A549 (cell line): ENCODE measurements at regions not wholly inside any gene's neighbourhood (a gene's known extent, or its start where the extent isn't known, plus 50 kb on each side); places are given as distances from the start of the nearest gene placed in this dataset.

Source experiments
- ATAC-seq, 2 experiments: fragments of 200-7000 bp in 1 of 2; fragments of >200 bp in 1 of 2; cut with Nextera tagmentation in 1 of 2; cut with Tn5 transposase in 1 of 2; 3 replicates each; pipeline versions ENCODE4 v1.8.0 to v1.9.1; 2018 to 2020; ENCODE audit warnings: mild to moderate bottlenecking in 1 of 2, moderate library complexity in 1 of 2
- CTCF ChIA-PET: fragments of 300-600 bp; sonication (Branson Sonifier 250); formaldehyde crosslinking; extraction: SDS; loops from one replicate; lab custom pipeline; 2021; ENCODE audit warnings: antibody characterized with exemption, inconsistent platforms; lab: Yijun Ruan, JAX
- POLR2A ChIA-PET: fragments of 350-600 bp; formaldehyde crosslinking; extraction: SDS; loops from one replicate; lab custom pipeline; 2021; ENCODE audit warnings: antibody characterized with exemption, inconsistent platforms; lab: Yijun Ruan, JAX
- DNase-seq, 2 experiments: peaks; one replicate each; pipeline versions ENCODE4 v3.0.0 to v3.0.0-alpha.2; 2011 to 2016; ENCODE audit warnings: low read depth in 1 of 2, low spot score in 1 of 2
- FAIRE-seq: peaks from 2 replicates; lab custom pipeline; 2011; peaks lifted over from hg19 to GRCh38; lab: Jason Lieb, UNC
- H3K27ac ChIP-seq, 2 experiments: fragments of >200 bp; sonication (Bioruptor Twin); formaldehyde crosslinking; 3 replicates each; pipeline ENCODE4 v1.5.1; 2016 to 2017
- H3K4me1 ChIP-seq: fragments of >200 bp; sonication (Bioruptor Twin); formaldehyde crosslinking; 3 replicates; pipeline ENCODE4 v1.6.1; 2016
- H3K4me2 ChIP-seq: fragments of >200 bp; sonication (Bioruptor Twin); formaldehyde crosslinking; 3 replicates; pipeline ENCODE4 v1.6.1; 2016
- H3K4me3 ChIP-seq: fragments of >200 bp; sonication (Bioruptor Twin); formaldehyde crosslinking; 3 replicates; pipeline ENCODE4 v1.5.1; 2016
- H3K9me3 ChIP-seq: fragments of >200 bp; sonication (Bioruptor Twin); formaldehyde crosslinking; 3 replicates; pipeline ENCODE4 v1.6.1; 2016
- BHLHE40 ChIP-seq: IDR thresholded peaks from 2 replicates; pipeline ENCODE4 v1.6.1; 2012; ENCODE audit warnings: low read depth, low read length, inconsistent platforms
- CBX2 ChIP-seq: fragments of 200-600 bp; sonication (generic); IDR thresholded peaks from 2 replicates; pipeline ENCODE4 v1.6.1; 2016; ENCODE audit warnings: low read depth, mild to moderate bottlenecking, borderline replicate concordance
- CHD2 ChIP-seq: fragments of 150-350 bp; IDR thresholded peaks from 2 replicates; pipeline ENCODE4 v1.6.1; 2014; ENCODE audit warnings: low read length; ENCODE audit not compliant: partially characterized antibody
- EHF ChIP-seq: fragments of 250-450 bp; sonication (Bioruptor Pico); IDR thresholded peaks from 2 replicates; pipeline ENCODE4 v1.5.0; 2020; ENCODE audit warnings: mild to moderate bottlenecking
- GATA3 ChIP-seq: IDR thresholded peaks from 2 replicates; pipeline ENCODE4 v1.6.1; 2012; ENCODE audit warnings: borderline replicate concordance
- HEYL ChIP-seq: fragments of 250-450 bp; sonication (Bioruptor Pico); IDR thresholded peaks from 2 replicates; pipeline ENCODE4 v1.8.0; 2021; ENCODE audit warnings: mild to moderate bottlenecking, moderate library complexity
- JUN ChIP-seq, 2 experiments: fragments of >200 bp; sonication (Bioruptor Twin); formaldehyde crosslinking; IDR thresholded peaks; 2 replicates in 1 of 2; 3 replicates in 1 of 2; pipeline ENCODE4 v1.6.1; 2016 to 2017
- JUNB ChIP-seq: fragments of >200 bp; sonication (Bioruptor Twin); formaldehyde crosslinking; IDR thresholded peaks from 2 replicates; pipeline ENCODE4 v1.6.1; 2016
- NFE2L2 ChIP-seq: fragments of 150-350 bp; conservative IDR thresholded peaks from 2 replicates; pipeline ENCODE4 v1.6.1; 2014; ENCODE audit warnings: low read length
- PHF8 ChIP-seq: fragments of 200-600 bp; sonication (generic); IDR thresholded peaks from 2 replicates; pipeline ENCODE4 v1.6.1; 2016; ENCODE audit warnings: low read depth, mild to moderate bottlenecking, antibody characterized with exemption, moderate library complexity, borderline replicate concordance
- POLR2A ChIP-seq: IDR thresholded peaks from 2 replicates; pipeline ENCODE4 v1.6.1; 2012; ENCODE audit warnings: mild to moderate bottlenecking, low read length
- RARB ChIP-seq: fragments of 250-450 bp; sonication (Bioruptor Pico); IDR thresholded peaks from 2 replicates; pipeline ENCODE4 v1.8.0; 2021; ENCODE audit warnings: mild to moderate bottlenecking, moderate library complexity
- RFX5 ChIP-seq: fragments of 450-650 bp; IDR thresholded peaks from 2 replicates; pipeline ENCODE4 v1.7.1; 2014; ENCODE audit warnings: antibody characterized with exemption, mild to moderate bottlenecking, moderate library complexity
- TFCP2L1 ChIP-seq: fragments of 250-450 bp; sonication (Bioruptor Pico); IDR thresholded peaks from 2 replicates; pipeline ENCODE4 v1.5.0; 2021; ENCODE audit warnings: mild to moderate bottlenecking
- TP53 ChIP-seq: fragments of 250-450 bp; sonication (Bioruptor Pico); IDR thresholded peaks from 2 replicates; pipeline ENCODE4 v1.5.0; 2021; ENCODE audit warnings: mild to moderate bottlenecking, moderate library complexity
- ZSCAN20 ChIP-seq: fragments of 250-450 bp; sonication (Bioruptor Pico); IDR thresholded peaks from 2 replicates; pipeline ENCODE4 v1.8.0; 2022; ENCODE audit warnings: mild to moderate bottlenecking, moderate library complexity
- WGBS: methylation state at CpG from one replicate; pipeline ENCODE4 v1.1.6; 2017; ENCODE audit errors: missing lambda C conversion rate; 5-methylcytosine and 5-hydroxymethylcytosine counted together
- TF ChIP-seq, protein P1 (sequence below): fragments of 450-650 bp; IDR thresholded peaks from 2 replicates; pipeline ENCODE4 v1.6.1; 2014; ENCODE audit warnings: antibody characterized with exemption
- TF ChIP-seq, protein P2 (sequence below): IDR thresholded peaks from 2 replicates; pipeline ENCODE4 v1.6.1; 2012
- TF ChIP-seq, protein P3 (sequence below): IDR thresholded peaks from 2 replicates; pipeline ENCODE4 v1.6.1; 2012; ENCODE audit warnings: low read depth, borderline replicate concordance
- TF ChIP-seq, protein P4 (sequence below): fragments of 200-600 bp; sonication (generic); IDR thresholded peaks from 2 replicates; pipeline ENCODE4 v1.6.1; 2016; ENCODE audit warnings: antibody characterized with exemption, mild to moderate bottlenecking, moderate library complexity

GRCh38 chr12:107500307-107500706 lies 185.3 kb upstream of the PWP1 start:
- H3K4me1 ChIP-seq, result no peaks in the 10 kb centered on the region
- H3K27ac ChIP-seq, result no peak overlapping the region
- TF ChIP-seq POLR2A (no peak), BHLHE40 (no peak), JUN (IDR thresholded peaks at IDR 0.05) (no peak), JUNB (no peak), CBX2 (no peak), TP53 (CRISPR knock-in tag) (no peak), TFCP2L1 (no peak), PHF8 (no peak), ZSCAN20 (CRISPR knock-in tag) (no peak), EHF (CRISPR knock-in tag) (no peak), GATA3 (no peak), HEYL (CRISPR knock-in tag) (no peak)
- TF ChIP-seq, protein P1, sequence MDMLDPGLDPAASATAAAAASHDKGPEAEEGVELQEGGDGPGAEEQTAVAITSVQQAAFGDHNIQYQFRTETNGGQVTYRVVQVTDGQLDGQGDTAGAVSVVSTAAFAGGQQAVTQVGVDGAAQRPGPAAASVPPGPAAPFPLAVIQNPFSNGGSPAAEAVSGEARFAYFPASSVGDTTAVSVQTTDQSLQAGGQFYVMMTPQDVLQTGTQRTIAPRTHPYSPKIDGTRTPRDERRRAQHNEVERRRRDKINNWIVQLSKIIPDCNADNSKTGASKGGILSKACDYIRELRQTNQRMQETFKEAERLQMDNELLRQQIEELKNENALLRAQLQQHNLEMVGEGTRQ, result no peak
- TF ChIP-seq, protein P2, sequence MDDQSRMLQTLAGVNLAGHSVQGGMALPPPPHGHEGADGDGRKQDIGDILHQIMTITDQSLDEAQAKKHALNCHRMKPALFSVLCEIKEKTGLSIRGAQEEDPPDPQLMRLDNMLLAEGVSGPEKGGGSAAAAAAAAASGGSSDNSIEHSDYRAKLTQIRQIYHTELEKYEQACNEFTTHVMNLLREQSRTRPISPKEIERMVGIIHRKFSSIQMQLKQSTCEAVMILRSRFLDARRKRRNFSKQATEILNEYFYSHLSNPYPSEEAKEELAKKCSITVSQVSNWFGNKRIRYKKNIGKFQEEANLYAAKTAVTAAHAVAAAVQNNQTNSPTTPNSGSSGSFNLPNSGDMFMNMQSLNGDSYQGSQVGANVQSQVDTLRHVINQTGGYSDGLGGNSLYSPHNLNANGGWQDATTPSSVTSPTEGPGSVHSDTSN, result no peak
- TF ChIP-seq, protein P3, sequence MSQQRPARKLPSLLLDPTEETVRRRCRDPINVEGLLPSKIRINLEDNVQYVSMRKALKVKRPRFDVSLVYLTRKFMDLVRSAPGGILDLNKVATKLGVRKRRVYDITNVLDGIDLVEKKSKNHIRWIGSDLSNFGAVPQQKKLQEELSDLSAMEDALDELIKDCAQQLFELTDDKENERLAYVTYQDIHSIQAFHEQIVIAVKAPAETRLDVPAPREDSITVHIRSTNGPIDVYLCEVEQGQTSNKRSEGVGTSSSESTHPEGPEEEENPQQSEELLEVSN, result no peak
- TF ChIP-seq, protein P4, sequence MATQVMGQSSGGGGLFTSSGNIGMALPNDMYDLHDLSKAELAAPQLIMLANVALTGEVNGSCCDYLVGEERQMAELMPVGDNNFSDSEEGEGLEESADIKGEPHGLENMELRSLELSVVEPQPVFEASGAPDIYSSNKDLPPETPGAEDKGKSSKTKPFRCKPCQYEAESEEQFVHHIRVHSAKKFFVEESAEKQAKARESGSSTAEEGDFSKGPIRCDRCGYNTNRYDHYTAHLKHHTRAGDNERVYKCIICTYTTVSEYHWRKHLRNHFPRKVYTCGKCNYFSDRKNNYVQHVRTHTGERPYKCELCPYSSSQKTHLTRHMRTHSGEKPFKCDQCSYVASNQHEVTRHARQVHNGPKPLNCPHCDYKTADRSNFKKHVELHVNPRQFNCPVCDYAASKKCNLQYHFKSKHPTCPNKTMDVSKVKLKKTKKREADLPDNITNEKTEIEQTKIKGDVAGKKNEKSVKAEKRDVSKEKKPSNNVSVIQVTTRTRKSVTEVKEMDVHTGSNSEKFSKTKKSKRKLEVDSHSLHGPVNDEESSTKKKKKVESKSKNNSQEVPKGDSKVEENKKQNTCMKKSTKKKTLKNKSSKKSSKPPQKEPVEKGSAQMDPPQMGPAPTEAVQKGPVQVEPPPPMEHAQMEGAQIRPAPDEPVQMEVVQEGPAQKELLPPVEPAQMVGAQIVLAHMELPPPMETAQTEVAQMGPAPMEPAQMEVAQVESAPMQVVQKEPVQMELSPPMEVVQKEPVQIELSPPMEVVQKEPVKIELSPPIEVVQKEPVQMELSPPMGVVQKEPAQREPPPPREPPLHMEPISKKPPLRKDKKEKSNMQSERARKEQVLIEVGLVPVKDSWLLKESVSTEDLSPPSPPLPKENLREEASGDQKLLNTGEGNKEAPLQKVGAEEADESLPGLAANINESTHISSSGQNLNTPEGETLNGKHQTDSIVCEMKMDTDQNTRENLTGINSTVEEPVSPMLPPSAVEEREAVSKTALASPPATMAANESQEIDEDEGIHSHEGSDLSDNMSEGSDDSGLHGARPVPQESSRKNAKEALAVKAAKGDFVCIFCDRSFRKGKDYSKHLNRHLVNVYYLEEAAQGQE, result no peak
- WGBS, result 70% methylated on average over 6 of the region's 6 CpGs
- CTCF ChIA-PET, result no interaction called here
- ATAC-seq (no peak; a peak in 1 of 6 replicates), FAIRE-seq (no peak), DNase-seq (no peak)
- H3K4me3 ChIP-seq, result no peak overlapping the region
- POLR2A ChIA-PET, result no interaction called here
- no peak overlapping the region for H3K4me2 ChIP-seq
- H3K9me3 ChIP-seq, result no peaks in the 10 kb centered on the region

DNA sequence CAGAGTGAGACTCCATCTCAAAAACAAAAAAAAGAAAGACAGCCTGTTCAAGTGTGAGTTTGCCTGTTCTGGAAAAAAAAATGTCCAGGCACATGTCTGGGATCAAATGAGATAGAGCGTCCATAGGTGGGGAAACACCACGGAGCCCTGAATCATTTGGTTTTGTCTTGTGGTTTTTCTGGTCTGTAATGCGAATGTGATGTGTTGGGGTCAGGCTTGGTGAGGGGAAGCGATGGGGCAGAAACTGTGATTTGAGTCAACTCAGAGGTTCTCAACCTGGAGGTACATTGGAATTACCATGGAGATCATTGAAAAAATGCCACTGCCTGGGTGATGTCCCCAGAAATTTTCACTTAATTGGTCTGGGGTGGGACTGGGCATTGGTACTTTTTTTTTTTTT lies 183.9 kb upstream of the PWP1 start:
- ChIA-PET CTCF (interaction anchor here (0.7 to 1.0 kb wide), 2 partner anchors 22 to 43 kb away, joined by 3 to 5 read pairs; no protein-coding TSS in a partner anchor), POLR2A (no interaction called here)
- no peak for TF ChIP-seq CHD2
- no peak for TF ChIP-seq NFE2L2
- TF ChIP-seq RARB, result no peak
- TF ChIP-seq RFX5, result no peak
- Histone ChIP-seq H3K27ac (no peak overlapping the region), H3K4me1 (no peaks in the 10 kb centered on the region), H3K9me3 (no peaks in the 10 kb centered on the region), H3K4me2 (no peak overlapping the region), H3K4me3 (no peak overlapping the region)
- FAIRE-seq (no peak), ATAC-seq (no peak), DNase-seq (no peak)
- 85% methylated on average over 4 of the region's 4 CpGs for WGBS
